ENCODE measurements at regions not wholly inside any gene's neighbourhood (a gene's known extent, or its start where the extent isn't known, plus 50 kb on each side); places are given as distances from the start of the nearest gene placed in this dataset.
"Not testable (repeated sequence)": the region's sequence is repeated elsewhere in the genome, so short reads cannot be mapped to it uniquely, and the experiment has no call there.

DNA sequence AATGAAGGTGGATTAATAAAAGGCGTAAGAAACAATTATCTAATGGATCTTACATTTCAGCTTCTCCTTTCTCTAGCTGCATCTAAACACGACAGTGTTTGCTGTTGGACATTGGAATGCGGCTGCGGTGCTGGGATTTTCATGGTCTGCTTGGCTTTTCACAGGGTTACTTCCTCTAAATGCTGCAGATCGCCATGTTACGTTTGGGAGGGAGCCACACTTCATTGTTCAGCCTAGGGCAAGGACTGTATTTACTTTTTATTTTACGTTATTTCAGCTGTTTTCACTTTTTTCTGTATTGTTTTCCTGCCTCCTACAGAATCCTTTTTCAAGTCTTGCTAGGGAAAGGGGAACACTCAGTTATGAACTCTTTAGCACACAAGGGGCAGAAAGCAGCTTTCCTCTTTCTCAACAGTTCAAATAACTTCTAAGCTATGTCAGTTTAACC is 97.9 kb upstream of the MTHFD1L start:
- no peak for DNase-seq (ENCODE audit: low spot score)

DNA sequence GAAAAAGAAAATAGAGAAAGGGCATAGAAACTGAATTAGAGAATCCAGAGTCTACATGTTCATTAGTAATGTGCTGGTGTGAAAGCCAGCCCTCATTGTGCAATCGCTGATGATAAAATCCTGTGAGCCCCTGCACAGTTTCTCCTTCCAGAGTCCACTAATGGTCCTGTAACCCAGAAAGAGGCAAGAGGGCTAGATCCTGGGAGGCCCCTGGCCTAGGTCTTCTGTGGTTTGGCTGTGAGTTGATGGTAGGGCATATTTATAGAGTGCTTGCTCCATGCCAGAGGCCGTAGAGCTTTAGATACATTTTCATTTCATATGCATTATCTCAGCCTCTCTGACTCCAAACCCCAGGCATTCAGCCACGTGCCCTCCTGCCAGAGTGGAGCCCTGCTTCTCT is 94.9 kb upstream of the MTHFD1L start:
- no peak for DNase-seq (ENCODE audit: low spot score)

DNA sequence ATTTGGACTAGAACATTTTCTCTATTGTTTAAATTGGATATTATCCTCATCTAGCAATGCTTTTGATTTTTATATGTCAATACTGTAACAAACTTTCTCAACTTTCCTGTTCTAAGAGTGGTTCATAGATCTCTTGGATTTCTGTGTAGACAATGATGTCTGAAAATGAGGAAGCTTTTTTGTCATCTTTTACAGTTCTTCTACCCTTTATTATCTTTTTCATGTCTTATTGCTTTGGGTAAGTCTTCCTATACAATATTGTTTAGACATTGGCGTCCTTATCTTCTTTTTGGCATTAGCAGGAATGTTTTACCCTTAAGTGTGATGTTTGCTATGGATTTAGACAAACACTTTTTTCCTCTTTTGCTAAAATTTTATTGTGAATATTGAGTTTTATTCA is 91.5 kb upstream of the MTHFD1L start:
- DNase-seq (ENCODE audit: low spot score), result no peak

DNA sequence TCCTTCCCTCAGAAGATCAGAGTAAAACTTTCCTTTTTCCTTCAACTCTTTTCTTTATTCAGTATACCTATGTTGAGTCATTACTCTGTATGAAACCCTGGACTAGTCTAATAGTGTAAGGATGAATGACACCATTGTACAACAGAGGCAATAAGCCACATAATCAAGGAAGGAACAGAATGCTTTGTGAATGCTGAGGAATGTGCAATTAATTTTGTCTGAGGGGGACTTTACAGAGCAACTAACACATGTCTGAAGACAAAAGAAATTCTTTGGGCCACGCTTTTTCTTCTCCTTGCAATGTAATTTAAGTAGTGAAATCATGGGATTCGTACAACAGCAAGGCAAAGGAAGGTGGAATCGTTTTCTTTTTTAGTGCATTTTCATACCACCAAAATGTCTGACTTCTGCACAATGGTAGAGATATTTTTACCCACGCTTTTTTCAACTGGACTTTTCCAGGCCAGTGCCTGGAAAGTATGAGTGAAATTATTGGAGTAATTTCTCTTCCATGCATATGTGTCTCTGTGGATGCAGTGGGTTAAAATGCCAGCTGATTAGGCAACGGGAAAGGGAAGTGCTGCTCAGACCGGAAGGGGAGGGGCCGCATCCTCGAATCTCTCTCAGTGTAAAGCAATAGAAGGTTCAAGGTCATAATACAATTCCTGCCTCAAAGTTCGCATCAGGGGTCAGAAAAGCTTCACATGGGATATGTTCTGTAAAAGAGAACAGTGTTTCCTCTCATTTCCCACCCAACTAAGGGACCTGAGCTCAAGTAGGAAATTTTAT is 89.9 kb upstream of the MTHFD1L start:
- no peak for DNase-seq (ENCODE audit: low spot score)

DNA sequence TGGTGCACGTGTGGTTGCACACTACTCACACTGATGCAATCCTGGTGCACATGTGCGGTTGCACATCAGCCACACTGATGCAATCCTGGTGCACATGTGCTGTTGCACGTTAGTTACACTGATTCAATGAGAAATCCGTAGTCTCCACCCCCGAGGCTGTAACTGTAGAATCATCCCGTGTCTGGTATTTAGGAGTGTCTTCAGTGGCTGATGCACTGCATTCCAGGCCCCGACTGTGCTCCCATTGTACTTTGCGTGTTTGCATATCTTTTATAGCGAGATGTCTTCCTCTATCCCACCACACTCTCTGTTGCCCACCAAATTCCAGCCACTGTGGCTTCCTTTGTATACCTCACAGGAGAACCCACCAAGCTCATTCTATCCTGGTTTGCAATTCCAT is 87.8 kb upstream of the MTHFD1L start:
- DNase-seq (ENCODE audit: low spot score), result no peak

DNA sequence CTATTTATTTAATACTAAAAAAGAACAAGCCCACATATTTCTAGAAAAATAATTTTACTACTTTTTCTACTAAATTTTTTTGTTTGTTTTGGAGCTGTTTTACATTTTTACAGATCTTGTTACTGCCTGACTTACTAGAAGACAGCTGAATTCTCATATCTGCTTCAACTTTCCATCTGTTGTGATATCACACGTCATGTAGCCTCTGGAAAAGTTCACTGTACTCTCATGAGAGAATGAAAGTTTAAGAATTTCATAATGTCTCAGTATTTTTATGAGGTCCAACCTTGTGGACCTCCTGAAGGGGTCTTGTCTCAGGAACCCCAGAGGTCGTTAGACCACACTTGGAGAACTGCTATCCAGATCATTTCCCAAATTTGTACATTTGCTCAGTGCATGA is 81.7 kb upstream of the MTHFD1L start:
- DNase-seq (ENCODE audit: low spot score), result no peak

DNA sequence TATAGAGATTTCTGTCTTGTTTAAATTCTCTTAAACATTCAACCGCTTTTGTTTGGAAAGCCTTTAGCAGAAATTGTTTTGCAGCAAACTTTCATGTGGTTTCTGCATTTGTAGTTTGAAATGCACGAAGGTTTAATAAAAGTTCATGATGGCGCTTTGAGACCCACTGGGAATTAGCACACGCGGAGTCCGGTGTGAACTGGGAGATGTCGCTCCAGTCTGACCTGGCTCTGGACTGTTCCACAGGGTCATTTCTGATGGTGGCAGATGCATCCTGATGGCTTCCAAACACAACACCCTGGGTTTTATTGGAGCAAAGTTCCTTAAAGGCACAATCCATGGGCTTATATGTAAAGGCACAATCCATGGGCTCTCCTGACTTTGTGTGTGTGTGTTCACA is 78.1 kb upstream of the MTHFD1L start:
- DNase-seq (ENCODE audit: low spot score), result no peak

DNA sequence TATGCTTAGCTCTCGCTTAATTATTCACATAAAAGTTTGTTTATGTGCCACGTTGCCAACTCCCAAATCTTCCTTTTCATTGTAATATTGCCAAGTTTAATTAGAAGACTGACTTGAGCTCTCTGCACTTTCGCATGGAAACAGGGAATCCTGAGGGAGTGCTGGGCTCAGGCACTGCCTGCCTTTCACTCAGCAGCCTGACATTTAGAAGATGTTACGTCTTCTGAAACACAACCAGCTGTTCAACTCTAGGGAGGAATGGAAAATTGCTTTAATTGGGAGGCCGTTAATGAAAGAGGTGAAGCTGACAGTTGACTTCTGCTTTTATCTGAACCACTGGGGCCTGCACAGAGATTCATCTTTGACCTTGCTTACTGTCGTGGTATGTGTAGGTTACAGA is 77.4 kb upstream of the MTHFD1L start:
- DNase-seq (ENCODE audit: low spot score), result no peak

DNA sequence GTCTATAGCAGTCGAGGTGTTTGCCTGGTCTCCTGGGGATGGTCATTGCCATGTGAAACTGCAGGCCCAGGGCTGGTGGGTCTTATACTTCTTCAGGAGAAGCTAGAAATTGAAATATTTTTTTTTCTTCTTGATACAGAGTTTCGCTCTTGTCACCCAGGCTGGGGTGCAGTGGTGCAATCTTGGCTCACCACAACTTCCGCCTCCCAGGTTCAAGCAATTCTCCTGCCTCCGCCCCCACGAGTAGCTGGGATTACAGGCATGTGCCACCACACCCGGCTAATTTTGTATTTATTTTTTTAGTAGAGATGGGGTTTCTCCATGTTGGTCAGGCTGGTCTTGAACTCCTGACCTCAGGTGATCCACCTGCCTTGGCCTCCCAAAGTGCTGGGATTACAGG is 75.6 kb upstream of the MTHFD1L start:
- not testable (repeated sequence) for DNase-seq (ENCODE audit: low spot score)

DNA sequence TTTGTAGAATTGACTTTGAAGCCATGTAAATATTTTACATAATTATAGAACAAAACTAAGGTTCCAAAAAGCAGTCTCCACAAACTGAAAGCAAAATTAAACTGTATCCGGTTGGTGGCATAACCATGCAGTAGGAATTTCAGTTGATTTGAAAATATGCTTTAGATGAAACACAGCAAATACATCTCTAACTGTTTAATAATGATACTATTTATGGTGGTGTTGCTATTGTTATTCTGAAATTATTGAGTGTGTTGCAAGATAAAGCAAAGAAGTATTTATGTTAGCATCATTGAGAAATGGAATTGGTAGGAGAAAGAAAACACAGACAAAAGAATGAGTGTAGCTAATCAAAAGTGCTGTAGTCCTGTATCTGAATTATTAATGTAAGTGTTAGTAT is 73.8 kb upstream of the MTHFD1L start:
- DNase-seq (ENCODE audit: low spot score), result no peak

DNA sequence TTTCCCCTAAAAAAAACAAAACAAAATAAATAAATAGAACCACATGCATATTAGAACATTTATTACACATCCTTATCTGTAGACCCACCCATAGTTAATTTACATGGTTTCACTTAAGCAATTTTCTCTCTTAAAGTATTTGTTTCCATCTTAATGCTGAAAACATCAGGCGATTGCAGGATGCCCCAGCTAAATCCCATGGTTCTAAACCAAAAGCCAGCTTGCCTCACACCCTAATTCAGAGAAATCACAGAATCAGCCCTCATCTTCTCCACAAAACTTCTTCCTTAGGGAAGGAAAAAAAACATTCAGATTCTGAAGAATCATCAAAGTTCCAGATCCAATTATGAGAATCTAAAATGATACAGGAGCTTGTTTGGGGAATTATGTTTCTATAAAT is 67.6 kb upstream of the MTHFD1L start:
- DNase-seq (ENCODE audit: low spot score), result no peak

DNA sequence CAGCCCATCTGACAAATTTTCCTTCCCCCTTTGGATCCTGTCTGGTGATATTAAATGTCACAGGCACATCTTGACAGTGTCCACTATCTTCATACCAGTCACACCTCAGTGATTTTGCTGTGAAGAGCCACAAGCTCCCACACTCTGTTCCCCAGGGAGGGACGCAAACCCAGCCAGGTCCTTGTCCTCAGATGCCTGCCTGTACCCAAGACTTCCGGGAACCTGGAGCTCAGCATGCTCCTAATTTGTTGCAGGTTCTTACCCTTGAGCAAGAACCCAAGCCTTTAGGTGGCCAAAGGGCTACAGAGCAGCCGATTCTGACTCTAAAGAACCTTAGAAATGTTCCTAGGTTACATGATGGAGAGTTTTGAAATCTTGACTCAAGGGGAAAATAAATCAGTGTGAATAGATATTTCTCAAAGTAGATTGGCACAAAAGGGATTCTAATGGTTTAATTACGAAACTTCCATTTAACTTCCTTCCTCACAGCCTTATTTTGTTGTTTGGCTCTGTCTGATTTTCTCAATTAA is 66.2 kb upstream of the MTHFD1L start:
- no peak for DNase-seq (ENCODE audit: low spot score)

DNA sequence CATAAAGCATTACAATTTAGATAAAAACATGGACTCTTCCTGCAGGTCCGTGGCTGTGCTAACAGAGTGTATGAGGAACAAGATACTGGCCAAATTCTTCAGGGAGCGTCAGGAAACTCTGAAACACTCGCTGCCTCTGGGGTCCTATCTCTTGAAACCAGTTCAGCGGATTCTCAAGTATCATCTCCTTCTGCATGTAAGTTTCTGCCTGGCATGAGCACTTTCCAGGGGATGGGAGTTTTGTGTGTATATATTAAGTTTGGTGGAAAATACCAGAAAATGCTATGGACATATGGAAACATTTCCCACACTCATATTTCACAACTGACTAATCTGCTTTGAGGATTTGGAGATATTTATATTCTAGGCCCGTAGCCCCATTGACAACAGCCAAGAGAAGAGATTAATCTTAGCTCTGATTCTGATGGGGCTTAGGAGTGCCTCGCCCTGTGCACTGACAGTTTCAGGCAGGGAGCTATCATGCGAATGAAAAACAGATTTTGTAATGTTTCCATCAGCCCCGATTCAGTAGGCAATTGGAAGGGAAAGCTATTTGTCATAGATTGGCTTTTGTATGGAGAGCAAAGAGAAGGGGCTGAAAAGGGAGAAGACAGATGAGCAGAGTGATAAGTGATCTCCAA is 64.7 kb upstream of the MTHFD1L start:
- no peak for DNase-seq (ENCODE audit: low spot score)

DNA sequence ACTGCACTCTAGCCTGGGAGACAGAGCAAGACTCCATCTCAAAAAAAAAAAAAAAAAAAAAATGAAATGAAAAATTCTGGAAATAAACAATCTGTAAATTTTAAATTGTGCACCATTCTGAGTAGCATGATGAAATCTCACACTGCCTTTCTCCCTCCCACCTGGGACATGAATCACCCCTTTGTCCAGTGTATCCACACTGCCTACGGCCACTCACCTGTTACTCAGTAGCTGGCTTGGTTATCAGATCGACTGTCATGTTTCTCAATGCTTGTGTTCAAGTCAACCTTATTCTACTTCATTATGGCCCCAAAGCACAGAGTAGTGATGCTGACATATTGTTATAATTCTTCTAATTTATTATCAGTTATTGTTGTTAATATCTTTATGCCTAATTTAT is 58.7 kb upstream of the MTHFD1L start:
- no peak for DNase-seq (ENCODE audit: low spot score)

DNA sequence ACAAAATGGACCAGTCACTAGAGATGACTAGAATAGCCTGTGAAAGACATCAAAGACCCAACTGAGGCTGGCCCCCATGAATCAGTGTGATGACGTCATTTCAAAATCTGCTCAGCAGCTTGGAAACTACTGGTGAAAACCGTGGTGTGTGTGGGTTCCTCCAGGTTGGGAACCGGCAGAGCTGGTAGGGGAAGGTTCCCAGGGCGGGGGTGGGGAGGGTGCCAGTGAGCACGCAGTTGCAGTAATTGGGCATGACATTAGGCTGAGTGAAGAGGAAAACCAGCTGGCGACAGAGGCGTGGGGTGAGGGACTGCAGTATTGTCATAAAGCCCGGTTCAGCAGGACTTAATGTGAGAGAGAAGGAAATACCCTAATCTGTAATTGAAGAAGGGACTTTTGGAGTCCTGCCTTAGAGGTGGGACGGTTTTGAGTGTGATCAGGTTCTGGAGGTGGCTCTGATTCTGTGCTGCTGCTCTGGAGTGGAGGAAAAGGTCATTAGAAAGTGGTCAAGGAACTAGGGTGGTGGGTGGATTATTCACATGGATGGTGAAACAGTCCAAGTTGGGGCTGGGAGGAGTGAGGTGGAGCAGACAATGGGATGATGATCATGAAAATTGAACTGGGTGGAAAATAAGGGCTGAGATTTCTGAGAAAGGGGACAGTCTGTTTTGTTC is 52.0 kb upstream of the MTHFD1L start:
- DNase-seq (ENCODE audit: low spot score), result peak; percentile 41

DNA sequence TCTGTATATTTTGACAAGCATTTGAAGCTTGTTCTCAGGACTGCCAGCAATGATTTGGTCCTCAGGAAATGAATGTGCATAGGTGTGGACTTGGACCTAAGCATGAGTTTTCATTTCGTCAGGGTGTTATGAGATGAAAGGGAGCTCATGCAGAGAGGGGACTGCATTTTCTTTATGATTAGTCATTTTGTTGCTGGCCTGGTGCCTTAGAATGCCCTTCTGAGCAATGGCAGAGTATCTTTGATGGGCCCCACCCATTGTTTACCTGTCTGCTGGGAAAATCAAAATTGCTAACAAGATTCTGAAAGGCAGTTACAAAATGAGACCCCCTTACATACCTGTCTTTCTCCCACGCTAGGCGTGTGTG is 51.5 kb upstream of the MTHFD1L start:
- peak; percentile 49 for DNase-seq (ENCODE audit: low spot score)
